K562 (cell line): ENCODE measurements at regions not wholly inside any gene's neighbourhood (a gene's known extent, or its start where the extent isn't known, plus 50 kb on each side); places are given as distances from the start of the nearest gene placed in this dataset.

Experiments used
- ATAC-seq: fragments of 200-7000 bp; cut with Tn5 transposase; 3 replicates; pipeline ENCODE4 v1.9.1; 2020; ENCODE audit warnings: moderate library complexity
- BruUV-seq: library from RNA; stranded (reverse); fragments of 400-500 nt; replicated peaks from 2 replicates; lab custom pipeline; 2021; lab: Mats Ljungman, UMichigan
- CTCF ChIA-PET: fragments of 300-600 bp; formaldehyde crosslinking; extraction: SDS; loops from one replicate; lab custom pipeline; 2021; ENCODE audit warnings: low intra/inter-chr PET ratio; lab: Yijun Ruan, JAX
- POLR2A ChIA-PET: fragments of 300-600, 350-650 bp; sonication (Branson Sonifier 250); formaldehyde crosslinking; extraction: SDS; loops from one replicate; lab custom pipeline; 2021; ENCODE audit warnings: antibody characterized with exemption, inconsistent platforms; lab: Yijun Ruan, JAX
- DNase-seq, 4 experiments: peaks; one replicate each; pipeline versions ENCODE4 v3.0.0 to v3.0.0-alpha.2; 2011 to 2018; ENCODE audit warnings: low spot score in 3 of 4, mixed read lengths in 3 of 4; ENCODE audit errors: extremely low read depth in 1 of 4
- FAIRE-seq: peaks from 2 replicates; lab custom pipeline; 2011; peaks lifted over from hg19 to GRCh38; lab: Jason Lieb, UNC
- H2AFZ ChIP-seq: 2 replicates; pipeline ENCODE4 v1.6.0; 2011; ENCODE audit warnings: low read depth, low read length, control low read depth, inconsistent platforms
- H3K27ac ChIP-seq: fragments of 200-600 bp; 3 replicates; pipeline ENCODE4 v1.8.0; 2011; ENCODE audit warnings: low read depth, mild to moderate bottlenecking, control low read depth, inconsistent platforms, low read length, moderate library complexity, mixed read lengths; ENCODE audit errors: extremely low read depth
- H3K27me3 ChIP-seq, 2 experiments: fragments of 300-600 bp in 1 of 2; 2 replicates in 1 of 2; 3 replicates in 1 of 2; pipeline versions ENCODE4 v1.6.0 to v1.8.0; 2011; ENCODE audit warnings: inconsistent platforms in 2 of 2, low read length in 2 of 2, mild to moderate bottlenecking in 1 of 2, mixed read lengths in 1 of 2, moderate library complexity in 1 of 2; ENCODE audit not compliant: control insufficient read depth in 2 of 2, insufficient read depth in 2 of 2
- H3K36me3 ChIP-seq: fragments of 300-600 bp; 3 replicates; pipeline ENCODE4 v1.8.0; 2011; ENCODE audit warnings: mild to moderate bottlenecking, low read length, inconsistent platforms; ENCODE audit not compliant: control insufficient read depth, insufficient read depth
- H3K4me1 ChIP-seq, 2 experiments: fragments of 200-600 bp in 1 of 2; replicated peaks in 1 of 2; 2 replicates in 1 of 2; 3 replicates in 1 of 2; pipeline versions ENCODE4 v1.5.1 to v1.8.0; 2011; ENCODE audit warnings: inconsistent platforms in 2 of 2, low read length in 2 of 2, mild to moderate bottlenecking in 1 of 2, mixed read lengths in 1 of 2, moderate library complexity in 1 of 2; ENCODE audit not compliant: control insufficient read depth in 2 of 2, insufficient read depth in 2 of 2
- H3K4me2 ChIP-seq: 2 replicates; pipeline ENCODE4 v1.6.1; 2011; ENCODE audit warnings: low read length, control low read depth, inconsistent platforms, mixed read lengths; ENCODE audit not compliant: insufficient read depth
- H3K4me3 ChIP-seq: fragments of 200-600 bp; sonication (generic), shearing (Covaris generic); 2 replicates; pipeline ENCODE4 v1.5.1; 2016; ENCODE audit warnings: control low read depth, inconsistent platforms
- H3K79me2 ChIP-seq: fragments of 200-600 bp; 3 replicates; pipeline ENCODE4 v1.8.0; 2011; ENCODE audit warnings: low read length, inconsistent platforms; ENCODE audit not compliant: control insufficient read depth, insufficient read depth
- H3K9ac ChIP-seq, 2 experiments: 2 replicates each; pipeline versions ENCODE4 v1.6.0 to v1.6.1; 2011; ENCODE audit warnings: low read depth in 2 of 2, low read length in 2 of 2, control low read depth in 1 of 2, inconsistent platforms in 1 of 2, mild to moderate bottlenecking in 1 of 2, mixed read lengths in 1 of 2; ENCODE audit not compliant: insufficient read depth in 1 of 2
- H3K9me1 ChIP-seq: one replicate; pipeline ENCODE4 v1.6.0; 2011; ENCODE audit warnings: inconsistent platforms, mild to moderate bottlenecking, low read length, moderate library complexity; ENCODE audit not compliant: control insufficient read depth, insufficient read depth
- H3K9me3 ChIP-seq: replicated peaks from 2 replicates; pipeline ENCODE4 v1.5.1; 2011; ENCODE audit warnings: low read depth, low read length, inconsistent platforms; ENCODE audit not compliant: control insufficient read depth, insufficient read depth
- H4K20me1 ChIP-seq: replicated peaks from 2 replicates; pipeline ENCODE4 v1.6.1; 2011; ENCODE audit warnings: low read length, inconsistent platforms, mixed read lengths; ENCODE audit not compliant: control insufficient read depth, insufficient read depth
- CBFA2T2 ChIP-seq: fragments of 450-650 bp; conservative IDR thresholded peaks from 2 replicates; pipeline ENCODE4 v1.6.1; 2017; ENCODE audit warnings: mild to moderate bottlenecking
- CTCFL ChIP-seq: IDR thresholded peaks from 2 replicates; pipeline ENCODE4 v1.6.1; 2011; ENCODE audit warnings: borderline replicate concordance, low read depth, mild to moderate bottlenecking, moderate library complexity, low read length; ENCODE audit not compliant: insufficient read depth, poor library complexity, severe bottlenecking
- ETV6 ChIP-seq, 3 experiments: fragments of 150-350 bp in 1 of 3; sonication (generic) in 1 of 3; formaldehyde crosslinking in 1 of 3; IDR thresholded peaks; 2 replicates each; pipeline versions ENCODE4 v1.6.1 to v1.8.0; 2014 to 2022; ENCODE audit warnings: borderline replicate concordance in 2 of 3, low read depth in 2 of 3, antibody characterized with exemption in 1 of 3, low read length in 1 of 3, mild to moderate bottlenecking in 1 of 3, missing genetic modification reagents in 1 of 3
- KLF1 ChIP-seq: fragments of 450-650 bp; IDR thresholded peaks from 2 replicates; pipeline ENCODE4 v1.6.1; 2016; ENCODE audit warnings: missing genetic modification characterization, missing compliant biosample characterization
- NR2C2 ChIP-seq, 2 experiments: fragments of 200-800 bp in 1 of 2; sonication (Bioruptor generic) in 1 of 2; sonication (generic) in 1 of 2; formaldehyde crosslinking in 1 of 2; IDR thresholded peaks; 2 replicates each; pipeline versions ENCODE4 v1.6.1 to v1.8.0; 2016 to 2022; ENCODE audit warnings: mild to moderate bottlenecking in 1 of 2, missing compliant biosample characterization in 1 of 2, missing genetic modification characterization in 1 of 2, missing genetic modification reagents in 1 of 2
- TCF7L2 ChIP-seq: fragments of 150-350 bp; IDR thresholded peaks from 2 replicates; pipeline ENCODE4 v1.6.1; 2016; ENCODE audit warnings: low read depth, mild to moderate bottlenecking, low read length, moderate library complexity
- TCFL5 ChIP-seq: fragments of 250-450 bp; sonication (Bioruptor Pico); conservative IDR thresholded peaks from 2 replicates; pipeline ENCODE4 v1.6.1; 2021; ENCODE audit warnings: mild to moderate bottlenecking, moderate library complexity, matching md5 sums
- ZBTB12 ChIP-seq: fragments of 250-450 bp; sonication (Bioruptor Pico); IDR thresholded peaks from 2 replicates; pipeline ENCODE4 v1.4.0; 2020
- WGBS: fragments of 100-300 bp; shearing (Covaris generic); methylation state at CpG from one replicate; pipeline ENCODE4 v1.1.6; 2016; ENCODE audit warnings: low coverage, mixed read lengths; ENCODE audit not compliant: insufficient coverage; ENCODE audit errors: missing lambda C conversion rate; 5-methylcytosine and 5-hydroxymethylcytosine counted together
- in situ Hi-C: fragments of 300-500 bp; cut with MboI; formaldehyde crosslinking; loops from 4 replicates; pipeline ENCODE4 v1.15.0; 2018; ENCODE audit warnings: inconsistent platforms, mixed read lengths
- intact Hi-C: fragments of 100-400 bp; cut with micrococcal nuclease; formaldehyde crosslinking; loops from 2 replicates; pipeline ENCODE4 v1.14.2; 2022

GRCh38 chr10:130875897-130876472 is 435.5 kb downstream of the TCERG1L start:
- WGBS: 0% methylated on average over 6 of the region's 7 CpGs
- Histone ChIP-seq H3K4me3 (no peak overlapping the region), H2AFZ (no peak overlapping the region), H3K79me2 (no peaks in the 10 kb centered on the region)
- POLR2A ChIA-PET: interaction anchor here (0.8 kb wide), 1 partner anchor 10 kb away, joined by 3 read pairs; no protein-coding TSS in a partner anchor
- no peak for FAIRE-seq
- intact Hi-C loops: no loop called here
- no peak for DNase-seq
- no peak for TF ChIP-seq ETV6 (IDR thresholded peaks at IDR 0.05; ENCODE audit: borderline replicate concordance in 1 of 2, low read depth in 2 of 2, low read length in 1 of 2)
- TF ChIP-seq ETV6 (CRISPR knock-in tag; IDR thresholded peaks at IDR 0.05; ENCODE audit: borderline replicate concordance): no peak
- TF ChIP-seq NR2C2 (CRISPR knock-in tag; IDR thresholded peaks at IDR 0.05): no peak
- no peak for TF ChIP-seq NR2C2 (tag; IDR thresholded peaks at IDR 0.05)
- TF ChIP-seq ZBTB12 (CRISPR knock-in tag): no peak
- no peak for TF ChIP-seq TCFL5 (CRISPR knock-in tag)
- TF ChIP-seq CBFA2T2: no peak
- no peak for TF ChIP-seq KLF1 (tag)
- no peak for TF ChIP-seq TCF7L2
- no peak for TF ChIP-seq CTCFL
- TF ChIP-seq, all 486 proteins: peak for 0
- no TSS peak for BruUV-seq
- H4K20me1 ChIP-seq: no peaks in the 10 kb centered on the region
- H3K4me1 ChIP-seq: no peaks in the 10 kb centered on the region
- H3K27me3 ChIP-seq: no peaks in the 10 kb centered on the region
- H3K9me3 ChIP-seq: no peaks in the 10 kb centered on the region
- ATAC-seq: no peak
- in situ Hi-C loops: no loop called here
- no peaks in the 10 kb centered on the region for H3K36me3 ChIP-seq
- H3K9me1 ChIP-seq: no peaks in the 10 kb centered on the region
- no peak overlapping the region for H3K27ac ChIP-seq
- H3K9ac ChIP-seq: no peak overlapping the region
- H3K4me2 ChIP-seq: no peak overlapping the region
- CTCF ChIA-PET: no interaction called here
